ENCODE measurements at regions not wholly inside any gene's neighbourhood (a gene's known extent, or its start where the extent isn't known, plus 50 kb on each side); places are given as distances from the start of the nearest gene placed in this dataset.

DNA sequence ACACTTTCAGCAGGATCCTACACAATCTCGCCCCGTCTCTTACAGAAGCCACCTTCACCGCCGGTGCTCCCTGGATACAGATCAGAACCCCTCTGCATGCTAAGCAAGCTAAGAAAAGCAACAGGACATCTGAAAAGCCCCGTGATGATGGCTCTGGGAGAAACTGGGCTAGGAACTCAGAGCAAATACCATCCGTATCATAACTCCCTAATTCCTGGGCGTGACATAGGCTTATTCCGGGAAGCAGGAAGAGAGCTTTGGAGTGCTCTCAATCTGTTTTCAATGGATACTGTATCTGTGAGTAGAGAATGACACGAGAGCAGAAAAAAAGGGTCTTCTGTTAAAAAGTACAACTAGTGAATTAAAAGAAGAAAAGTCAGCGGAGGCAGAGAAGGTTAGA lies 121.6 kb downstream of the SPP2 start:
- TF ChIP-seq, protein P1, sequence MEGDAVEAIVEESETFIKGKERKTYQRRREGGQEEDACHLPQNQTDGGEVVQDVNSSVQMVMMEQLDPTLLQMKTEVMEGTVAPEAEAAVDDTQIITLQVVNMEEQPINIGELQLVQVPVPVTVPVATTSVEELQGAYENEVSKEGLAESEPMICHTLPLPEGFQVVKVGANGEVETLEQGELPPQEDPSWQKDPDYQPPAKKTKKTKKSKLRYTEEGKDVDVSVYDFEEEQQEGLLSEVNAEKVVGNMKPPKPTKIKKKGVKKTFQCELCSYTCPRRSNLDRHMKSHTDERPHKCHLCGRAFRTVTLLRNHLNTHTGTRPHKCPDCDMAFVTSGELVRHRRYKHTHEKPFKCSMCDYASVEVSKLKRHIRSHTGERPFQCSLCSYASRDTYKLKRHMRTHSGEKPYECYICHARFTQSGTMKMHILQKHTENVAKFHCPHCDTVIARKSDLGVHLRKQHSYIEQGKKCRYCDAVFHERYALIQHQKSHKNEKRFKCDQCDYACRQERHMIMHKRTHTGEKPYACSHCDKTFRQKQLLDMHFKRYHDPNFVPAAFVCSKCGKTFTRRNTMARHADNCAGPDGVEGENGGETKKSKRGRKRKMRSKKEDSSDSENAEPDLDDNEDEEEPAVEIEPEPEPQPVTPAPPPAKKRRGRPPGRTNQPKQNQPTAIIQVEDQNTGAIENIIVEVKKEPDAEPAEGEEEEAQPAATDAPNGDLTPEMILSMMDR (IDR thresholded peaks at IDR 0.05): no peak
- TF ChIP-seq POLR2A (IDR thresholded peaks at IDR 0.05): no peak
